ENCODE measurements at regions not wholly inside any gene's neighbourhood (a gene's known extent, or its start where the extent isn't known, plus 50 kb on each side); places are given as distances from the start of the nearest gene placed in this dataset.
"Not testable (repeated sequence)": the region's sequence is repeated elsewhere in the genome, so short reads cannot be mapped to it uniquely, and the experiment has no call there.

DNA sequence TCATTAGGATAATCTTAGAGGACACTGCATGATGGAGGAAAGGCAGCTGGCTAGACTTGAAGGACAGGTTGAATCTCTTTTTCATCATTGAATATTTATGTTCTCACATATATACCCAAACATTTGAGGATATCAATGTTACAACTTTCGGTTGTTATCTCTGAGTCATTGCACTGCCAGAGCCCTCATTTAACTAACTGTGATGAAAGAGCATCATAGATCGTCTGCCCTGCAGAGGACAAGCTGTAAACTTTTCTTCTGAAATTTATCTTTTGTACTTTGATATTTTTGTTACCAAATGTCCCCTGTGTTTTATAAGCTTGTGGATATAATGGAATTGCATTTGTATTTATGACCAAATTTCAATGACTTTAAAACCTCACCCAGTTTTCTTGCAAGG lies 298.7 kb downstream of the PHF14 start:
- CTCF ChIA-PET = no interaction called here
- POLR2A ChIA-PET = no interaction called here
- TF ChIP-seq, protein P1, sequence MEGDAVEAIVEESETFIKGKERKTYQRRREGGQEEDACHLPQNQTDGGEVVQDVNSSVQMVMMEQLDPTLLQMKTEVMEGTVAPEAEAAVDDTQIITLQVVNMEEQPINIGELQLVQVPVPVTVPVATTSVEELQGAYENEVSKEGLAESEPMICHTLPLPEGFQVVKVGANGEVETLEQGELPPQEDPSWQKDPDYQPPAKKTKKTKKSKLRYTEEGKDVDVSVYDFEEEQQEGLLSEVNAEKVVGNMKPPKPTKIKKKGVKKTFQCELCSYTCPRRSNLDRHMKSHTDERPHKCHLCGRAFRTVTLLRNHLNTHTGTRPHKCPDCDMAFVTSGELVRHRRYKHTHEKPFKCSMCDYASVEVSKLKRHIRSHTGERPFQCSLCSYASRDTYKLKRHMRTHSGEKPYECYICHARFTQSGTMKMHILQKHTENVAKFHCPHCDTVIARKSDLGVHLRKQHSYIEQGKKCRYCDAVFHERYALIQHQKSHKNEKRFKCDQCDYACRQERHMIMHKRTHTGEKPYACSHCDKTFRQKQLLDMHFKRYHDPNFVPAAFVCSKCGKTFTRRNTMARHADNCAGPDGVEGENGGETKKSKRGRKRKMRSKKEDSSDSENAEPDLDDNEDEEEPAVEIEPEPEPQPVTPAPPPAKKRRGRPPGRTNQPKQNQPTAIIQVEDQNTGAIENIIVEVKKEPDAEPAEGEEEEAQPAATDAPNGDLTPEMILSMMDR (IDR thresholded peaks at IDR 0.05; ENCODE audit: control extremely low read depth, extremely low read depth, low read depth, missing control alignments) = no peak
- DNase-seq (ENCODE audit: extremely low spot score) = no peak

DNA sequence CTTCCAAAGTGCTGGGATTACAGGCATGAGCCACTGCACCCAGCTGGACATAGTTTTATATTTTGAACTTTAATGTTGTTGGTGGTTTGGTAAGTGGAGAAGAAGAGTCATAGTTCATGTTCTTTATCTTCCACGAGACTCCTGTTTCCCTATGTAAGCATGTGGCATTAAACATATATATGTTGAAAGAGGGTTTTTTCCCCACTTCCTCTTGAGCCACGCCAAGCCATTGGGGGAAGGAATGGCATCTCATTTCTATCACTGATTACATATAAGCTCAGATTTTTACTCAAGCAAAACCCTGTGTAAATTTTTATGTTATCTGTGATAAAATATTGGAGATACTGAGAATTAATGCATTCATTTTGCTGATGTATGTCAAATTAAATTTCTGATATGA lies 300.4 kb downstream of the PHF14 start:
- TF ChIP-seq, protein P1 (IDR thresholded peaks at IDR 0.05; ENCODE audit: control extremely low read depth, extremely low read depth, low read depth, missing control alignments) = no peak
- POLR2A ChIA-PET = no interaction called here
- DNase-seq (ENCODE audit: extremely low spot score) = no peak
- CTCF ChIA-PET = no interaction called here

DNA sequence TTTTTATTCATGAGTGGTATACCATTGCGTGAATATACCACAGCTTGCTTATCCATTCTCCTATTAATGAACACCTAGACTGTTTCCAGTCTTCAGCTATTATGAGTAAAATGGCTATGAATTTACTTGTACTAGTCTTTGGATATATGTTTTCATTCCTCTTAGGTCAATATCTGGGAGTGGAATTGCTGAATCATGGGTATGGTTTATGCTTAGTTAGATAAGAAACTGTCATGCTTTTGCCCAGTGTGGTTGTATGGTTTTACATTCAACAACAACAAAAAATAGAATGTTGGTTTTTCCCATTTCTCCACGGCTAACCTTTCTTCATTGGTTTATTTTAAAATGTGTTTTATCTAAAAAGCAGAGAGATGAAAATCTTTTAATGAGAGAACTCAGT lies 308.3 kb downstream of the PHF14 start:
- TF ChIP-seq, protein P1 (IDR thresholded peaks at IDR 0.05; ENCODE audit: control extremely low read depth, extremely low read depth, low read depth, missing control alignments) = no peak
- no peak for DNase-seq (ENCODE audit: extremely low spot score)
- POLR2A ChIA-PET = no interaction called here
- CTCF ChIA-PET = no interaction called here

DNA sequence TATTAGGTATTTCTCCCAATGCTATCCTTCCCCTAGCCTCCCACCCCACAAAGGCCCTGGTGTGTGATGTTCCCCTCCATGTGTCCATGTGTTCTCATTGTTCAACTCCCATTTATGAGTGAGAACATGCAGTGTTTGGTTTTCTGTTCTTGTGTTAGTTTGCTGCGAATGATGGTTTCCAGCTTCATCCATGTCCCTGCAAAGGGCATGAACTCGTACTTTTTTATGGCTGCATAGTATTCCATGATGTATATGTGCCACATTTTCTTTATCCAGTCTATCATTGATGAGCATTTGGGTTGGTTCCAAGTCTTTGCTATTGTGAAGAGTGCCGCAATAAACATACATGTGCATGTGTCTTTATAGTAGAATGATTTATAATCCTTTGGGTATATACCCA lies 309.9 kb downstream of the PHF14 start:
- POLR2A ChIA-PET; CTCF ChIA-PET; DNase-seq (ENCODE audit: extremely low spot score): not testable (repeated sequence)

DNA sequence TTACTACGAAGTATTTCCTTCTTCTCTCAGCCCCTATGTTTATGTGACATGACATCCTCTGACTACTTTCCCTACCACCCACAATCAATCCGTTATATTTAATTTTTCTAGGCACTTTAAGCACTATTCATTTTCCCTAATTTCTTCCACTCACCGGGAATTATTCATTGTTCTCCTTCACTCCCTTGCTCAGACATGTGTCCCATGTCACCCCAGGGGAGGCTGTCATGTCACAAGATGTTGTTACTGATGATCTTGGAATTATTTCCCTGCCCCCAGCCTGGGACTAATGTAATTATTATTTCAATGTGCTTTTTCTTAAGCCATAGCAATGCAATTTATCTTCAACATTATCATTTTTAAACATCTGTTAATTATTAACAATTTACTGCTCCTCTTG lies 317.2 kb downstream of the PHF14 start:
- no peak for DNase-seq (ENCODE audit: extremely low spot score)
- TF ChIP-seq, protein P1 (IDR thresholded peaks at IDR 0.05; ENCODE audit: control extremely low read depth, extremely low read depth, low read depth, missing control alignments) = no peak
- ChIA-PET POLR2A (no interaction called here), CTCF (no interaction called here)

DNA sequence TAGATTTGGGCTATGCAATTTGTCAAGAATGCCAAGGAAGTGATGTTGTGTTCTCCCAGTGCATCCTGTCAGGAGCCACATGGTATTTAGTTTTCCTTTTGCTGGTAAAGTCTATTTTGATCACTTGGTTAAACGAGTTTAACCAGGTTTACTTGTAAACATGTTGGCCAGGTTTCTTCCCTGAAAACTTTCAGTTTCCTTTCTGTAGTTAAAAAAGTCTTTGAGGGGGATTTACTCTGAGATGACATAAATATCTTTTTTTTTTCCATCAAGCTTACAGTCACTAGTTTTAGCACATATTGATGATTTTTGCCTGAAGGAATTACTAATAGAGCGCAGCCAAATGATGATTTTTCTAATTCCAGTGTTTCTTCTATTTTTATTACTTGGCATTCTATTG lies 320.5 kb downstream of the PHF14 start:
- TF ChIP-seq, protein P1 (IDR thresholded peaks at IDR 0.05; ENCODE audit: control extremely low read depth, extremely low read depth, low read depth, missing control alignments) = no peak
- ChIA-PET CTCF (no interaction called here), POLR2A (no interaction called here)
- DNase-seq (ENCODE audit: extremely low spot score) = no peak

DNA sequence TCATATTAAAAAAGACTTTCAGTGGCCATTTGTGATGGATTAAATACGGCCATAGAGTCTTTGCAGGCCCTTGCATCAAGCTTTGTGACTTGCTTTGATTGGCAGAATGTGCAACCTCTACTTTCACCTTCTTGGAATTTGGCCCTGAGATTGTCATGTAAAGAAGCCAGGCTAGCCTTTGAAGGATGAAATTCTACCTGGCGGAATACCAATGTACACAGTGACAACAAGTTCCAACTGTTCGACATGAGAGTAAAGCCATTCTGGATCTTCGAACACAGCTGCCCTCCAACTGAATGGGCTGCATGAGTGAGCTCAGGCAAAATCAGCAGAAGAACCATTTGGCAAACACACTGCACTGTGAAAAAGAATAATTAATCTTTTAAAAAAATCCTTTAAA lies 321.3 kb downstream of the PHF14 start:
- DNase-seq (ENCODE audit: extremely low spot score) = no peak
- CTCF ChIA-PET = no interaction called here
- POLR2A ChIA-PET = no interaction called here
- TF ChIP-seq, protein P1 (IDR thresholded peaks at IDR 0.05; ENCODE audit: control extremely low read depth, extremely low read depth, low read depth, missing control alignments) = no peak
